ENCODE measurements at regions not wholly inside any gene's neighbourhood (a gene's known extent, or its start where the extent isn't known, plus 50 kb on each side); places are given as distances from the start of the nearest gene placed in this dataset.

DNA sequence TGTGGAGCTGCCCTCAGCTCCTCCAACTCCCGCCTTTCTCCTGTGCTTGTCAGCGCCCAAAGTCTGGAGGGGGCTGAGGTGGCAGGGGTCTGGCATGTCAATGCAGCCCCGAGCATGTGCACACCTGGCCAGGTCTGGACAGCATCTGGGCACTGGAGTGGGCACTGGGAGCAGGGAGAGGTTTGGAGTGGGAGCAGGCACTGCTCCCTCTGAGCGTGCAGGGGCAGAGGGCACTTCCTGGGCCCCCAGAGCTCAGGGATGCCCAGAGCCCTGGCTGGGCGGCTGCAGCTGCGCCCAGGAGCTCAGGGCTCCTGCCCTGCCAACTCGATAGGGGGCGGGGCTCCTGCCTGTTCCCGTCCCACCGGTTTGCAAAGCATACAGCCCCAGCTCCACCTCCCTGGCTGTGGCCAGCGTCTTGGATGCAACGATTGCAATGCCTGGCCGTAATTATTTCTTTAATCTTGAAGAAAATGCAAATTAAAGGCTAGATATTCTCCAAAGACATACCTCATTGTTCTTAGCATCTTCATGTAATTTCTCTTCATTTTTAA lies 57.4 kb upstream of the LDAH start:
- TF ChIP-seq ZNF274 (IDR thresholded peaks at IDR 0.05; ENCODE audit: low read depth, low read length) (no peak), YY1 (IDR thresholded peaks at IDR 0.05; ENCODE audit: insufficient read depth, insufficient read length) (no peak), SUZ12 (IDR thresholded peaks at IDR 0.05; ENCODE audit: extremely low read depth, insufficient read depth, insufficient read length) (no peak)
